ENCODE measurements at regions not wholly inside any gene's neighbourhood (a gene's known extent, or its start where the extent isn't known, plus 50 kb on each side); places are given as distances from the start of the nearest gene placed in this dataset.

GRCh38 chr3:23696842-23697241 is 108.9 kb upstream of the UBE2E1 start:
- TF ChIP-seq RAD21 (conservative IDR thresholded peaks at IDR 0.05) (no peak), TAF1 (IDR thresholded peaks at IDR 0.05; ENCODE audit: low read depth) (no peak), CTCF (IDR thresholded peaks at IDR 0.05; ENCODE audit: poor library complexity, severe bottlenecking) (no peak), POLR2AphosphoS5 (IDR thresholded peaks at IDR 0.05) (no peak)

All from neural cell (in vitro differentiated cells).